Skeletal muscle tissue (tissue), 3 donors: ENCODE measurements at regions not wholly inside any gene's neighbourhood (a gene's known extent, or its start where the extent isn't known, plus 50 kb on each side); places are given as distances from the start of the nearest gene placed in this dataset.
A peak's percentile ranks its signal among the peaks of the same experiment; 100 is the strongest.
"Not testable (repeated sequence)": the region's sequence is repeated elsewhere in the genome, so short reads cannot be mapped to it uniquely, and the experiment has no call there.

ENCODE experiments used
- H3K27ac ChIP-seq: one replicate; pipeline ENCODE4 v1.7.0; 2013; ENCODE audit warnings: mild to moderate bottlenecking, low read depth, low read length, inconsistent platforms
- H3K27me3 ChIP-seq, 3 donors: one replicate each; pipeline ENCODE4 v1.7.0; 2013; ENCODE audit warnings: low read length in 3 of 3; ENCODE audit not compliant: control insufficient read depth in 3 of 3, insufficient read depth in 3 of 3
- H3K36me3 ChIP-seq, 3 donors: one replicate each; pipeline ENCODE4 v1.7.0; 2013; ENCODE audit warnings: low read length in 3 of 3; ENCODE audit not compliant: control insufficient read depth in 3 of 3, insufficient read depth in 3 of 3
- H3K4me1 ChIP-seq, 3 donors: one replicate each; pipeline ENCODE4 v1.7.0; 2013; ENCODE audit warnings: low read length in 3 of 3, mild to moderate bottlenecking in 3 of 3; ENCODE audit not compliant: control insufficient read depth in 3 of 3, insufficient read depth in 3 of 3
- H3K4me3 ChIP-seq, 3 donors: one replicate each; pipeline ENCODE4 v1.7.0; 2013; ENCODE audit warnings: low read length in 3 of 3
- H3K9ac ChIP-seq, 3 donors: one replicate each; pipeline ENCODE4 v1.7.0; 2013; ENCODE audit warnings: low read length in 3 of 3, mild to moderate bottlenecking in 3 of 3, moderate library complexity in 2 of 3, low read depth in 1 of 3
- H3K9me3 ChIP-seq, 3 donors: one replicate each; pipeline ENCODE4 v1.7.0; 2013; ENCODE audit warnings: low read length in 3 of 3; ENCODE audit not compliant: control insufficient read depth in 3 of 3
- donor health status: Osteomylitis.

DNA sequence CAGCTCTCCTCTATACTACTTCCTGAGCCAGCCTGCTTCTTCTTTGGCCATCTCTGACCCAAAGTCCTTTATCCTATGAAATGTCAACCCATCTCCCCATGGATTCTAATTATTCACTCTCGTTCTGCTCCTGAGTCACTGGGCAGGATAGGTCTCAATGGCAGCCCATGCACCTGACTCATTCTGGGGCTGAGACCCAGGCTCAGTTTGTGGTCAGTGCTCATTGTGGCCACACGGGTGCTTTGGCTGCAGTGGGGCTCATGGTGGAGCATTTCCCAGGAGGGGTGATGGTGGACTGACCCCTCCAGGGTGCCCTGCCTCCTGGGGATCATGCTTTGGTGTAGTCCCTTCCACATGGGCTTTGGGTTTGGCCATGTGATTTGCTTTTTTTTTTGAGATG, 154.8 kb upstream of the WSCD1 start:
- H3K27me3 ChIP-seq = peaks cover 0 to 2% (median 0%) of the 10 kb centered on the region in 3 donors
- no peak overlapping the region for H3K4me3 ChIP-seq
- no peak overlapping the region for H3K9ac ChIP-seq
- H3K9me3 ChIP-seq = no peaks in the 10 kb centered on the region
- H3K36me3 ChIP-seq = no peaks in the 10 kb centered on the region
- H3K4me1 ChIP-seq = no peaks in the 10 kb centered on the region
- H3K27ac ChIP-seq = no peak overlapping the region

DNA sequence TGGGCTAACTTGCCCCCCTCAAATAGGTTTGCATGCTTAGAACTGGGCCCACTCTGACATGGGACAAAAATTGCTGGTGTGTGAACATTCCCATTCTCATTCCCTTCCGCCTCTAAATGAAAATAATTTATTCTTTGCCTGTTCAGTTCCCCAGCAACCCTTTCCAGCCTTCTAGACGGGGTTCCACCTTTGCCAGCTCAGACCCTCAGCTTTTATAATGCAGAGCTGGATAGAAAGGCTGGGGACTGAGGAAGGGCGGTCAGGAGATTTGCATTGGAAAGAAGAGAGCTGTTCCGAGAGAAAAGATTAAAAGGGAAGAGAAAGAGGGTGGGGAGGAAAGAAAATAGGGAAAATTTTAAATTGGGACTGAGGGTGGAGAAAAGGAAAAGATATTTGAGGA, 151.1 kb upstream of the WSCD1 start:
- no peak overlapping the region for H3K9ac ChIP-seq
- peaks cover 0 to 2% (median 0%) of the 10 kb centered on the region in 3 donors for H3K27me3 ChIP-seq
- no peak overlapping the region for H3K27ac ChIP-seq
- no peaks in the 10 kb centered on the region for H3K4me1 ChIP-seq
- no peaks in the 10 kb centered on the region for H3K36me3 ChIP-seq
- no peaks in the 10 kb centered on the region for H3K9me3 ChIP-seq
- no peak overlapping the region for H3K4me3 ChIP-seq

DNA sequence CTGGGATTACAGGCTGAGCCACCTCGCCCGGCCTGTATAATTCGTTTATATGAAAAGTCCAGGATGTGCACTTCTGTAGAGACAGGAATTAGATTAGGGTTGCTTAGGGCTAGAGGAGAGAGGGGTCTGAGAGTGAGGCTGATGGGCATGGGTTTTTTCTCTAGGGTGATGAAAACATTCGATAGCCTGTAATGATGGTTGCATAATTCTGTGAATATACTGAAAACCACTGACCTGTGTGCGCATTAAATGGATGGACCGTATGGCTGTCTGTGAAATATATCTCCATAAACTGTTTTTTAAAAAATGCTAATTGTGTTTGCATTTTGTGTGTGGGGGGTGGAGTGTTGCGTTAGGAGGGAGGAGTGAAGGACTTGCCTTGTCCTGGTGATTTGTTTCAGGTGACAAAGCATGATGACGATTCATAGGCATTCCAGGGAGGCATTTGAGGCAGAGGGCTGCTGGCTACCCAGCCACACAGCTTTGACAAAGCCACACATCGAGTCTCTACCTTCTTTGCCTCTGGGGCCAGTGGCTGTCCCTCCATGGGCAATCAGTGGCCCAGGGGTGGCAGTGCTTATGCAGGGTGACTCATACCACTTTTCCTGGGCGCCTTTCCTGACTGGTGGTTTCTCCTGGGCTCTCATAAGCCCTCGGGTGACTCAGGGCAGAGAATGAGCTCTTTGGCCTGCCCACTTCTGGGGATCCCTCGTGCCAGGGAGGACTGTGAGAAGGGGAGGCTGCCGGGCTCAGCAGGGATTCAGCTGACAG, 148.5 kb upstream of the WSCD1 start:
- no peaks in the 10 kb centered on the region for H3K9me3 ChIP-seq
- no peak overlapping the region for H3K4me3 ChIP-seq
- H3K4me1 ChIP-seq = no peaks in the 10 kb centered on the region
- no peaks in the 10 kb centered on the region for H3K27me3 ChIP-seq
- no peaks in the 10 kb centered on the region for H3K36me3 ChIP-seq
- peak overlapping the region; percentile 49 for H3K27ac ChIP-seq
- no peak overlapping the region for H3K9ac ChIP-seq

DNA sequence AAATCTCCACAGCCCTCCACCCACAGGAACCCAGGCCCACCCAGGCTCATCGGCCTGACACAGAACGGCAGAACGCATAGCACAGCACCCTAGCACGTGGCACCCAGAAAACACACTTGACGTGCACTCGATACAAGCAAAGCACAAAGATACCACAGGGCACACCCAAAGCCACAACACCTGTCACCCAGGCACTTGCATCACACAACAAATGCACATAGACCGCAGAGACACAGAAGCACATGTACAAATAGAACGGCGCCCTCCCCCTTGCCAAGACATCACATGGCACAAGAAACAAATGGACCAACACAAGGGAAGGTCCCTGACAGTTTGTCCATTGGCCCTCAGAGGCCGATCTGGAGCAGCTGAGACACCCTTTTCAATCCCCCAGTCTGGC, 147.7 kb upstream of the WSCD1 start:
- Histone ChIP-seq H3K4me1 (no peaks in the 10 kb centered on the region), H3K9me3 (no peaks in the 10 kb centered on the region), H3K36me3 (no peaks in the 10 kb centered on the region), H3K9ac (no peak overlapping the region), H3K4me3 (no peak overlapping the region), H3K27me3 (no peaks in the 10 kb centered on the region), H3K27ac (peak overlapping the region; percentile 49)

DNA sequence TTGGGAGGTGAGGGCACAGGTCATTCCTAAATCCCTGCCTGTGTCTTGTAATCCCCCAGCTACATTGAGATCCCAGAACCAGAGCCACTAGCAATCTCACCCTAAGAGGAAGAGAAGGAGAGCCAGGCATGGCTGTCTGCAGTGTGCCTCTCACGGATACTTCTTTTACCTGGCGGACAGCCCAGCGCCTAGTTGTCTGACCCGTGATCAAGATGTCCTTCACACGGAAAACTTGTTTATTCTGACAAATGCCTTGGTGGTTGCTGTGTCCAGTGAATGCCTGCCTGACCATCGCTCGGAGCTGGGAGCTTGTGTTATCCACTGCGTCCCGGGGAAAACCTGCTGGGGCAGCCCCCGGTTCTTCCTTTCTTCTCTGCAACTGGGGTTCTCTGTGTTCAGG, 140.5 kb upstream of the WSCD1 start:
- no peak overlapping the region for H3K4me3 ChIP-seq
- no peaks in the 10 kb centered on the region for H3K27me3 ChIP-seq
- H3K9me3 ChIP-seq = no peaks in the 10 kb centered on the region
- H3K4me1 ChIP-seq = no peaks in the 10 kb centered on the region
- no peak overlapping the region for H3K9ac ChIP-seq
- no peaks in the 10 kb centered on the region for H3K36me3 ChIP-seq
- no peak overlapping the region for H3K27ac ChIP-seq

DNA sequence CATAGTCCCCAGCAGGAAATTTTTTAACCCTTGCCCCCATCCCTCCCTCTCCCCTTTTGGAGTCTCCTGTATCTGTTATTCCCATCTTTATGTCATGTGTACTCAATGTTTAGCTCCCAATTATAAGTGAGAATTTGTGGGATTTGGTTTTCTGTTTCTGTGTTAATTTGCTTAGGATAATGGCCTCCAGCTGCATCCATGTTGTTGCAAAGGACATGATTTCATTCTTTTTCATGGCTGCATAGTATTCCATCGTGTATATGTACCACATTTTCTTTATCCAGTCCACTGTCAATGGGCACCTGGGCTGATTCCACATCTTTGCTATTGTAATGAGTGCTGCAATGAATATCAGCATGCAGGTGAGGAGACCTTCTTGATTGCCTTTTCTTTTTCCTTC, 139.6 kb upstream of the WSCD1 start:
- not testable (repeated sequence) for H3K36me3 ChIP-seq, H3K27ac ChIP-seq, H3K4me1 ChIP-seq, H3K9ac ChIP-seq, H3K4me3 ChIP-seq, H3K27me3 ChIP-seq, H3K9me3 ChIP-seq

DNA sequence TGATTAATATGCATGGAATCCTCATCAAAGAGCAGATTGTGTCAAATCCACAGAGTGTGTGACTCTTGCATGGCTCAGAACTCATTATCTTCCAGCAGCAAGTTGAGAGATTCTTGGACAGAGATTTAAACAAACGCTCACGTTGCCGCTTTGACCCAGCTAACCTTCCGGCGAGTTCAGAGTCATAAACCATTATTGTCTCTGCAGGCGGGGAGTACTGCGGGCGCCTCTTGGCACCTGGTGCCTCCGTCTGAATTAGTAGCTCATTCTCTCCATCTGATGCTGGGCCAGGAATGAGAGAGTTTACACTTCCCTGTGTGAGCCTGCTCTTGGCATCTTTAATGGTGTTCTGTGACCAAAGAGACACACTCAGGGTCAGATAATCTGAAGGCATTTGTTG, 138.6 kb upstream of the WSCD1 start:
- Histone ChIP-seq H3K27ac (no peak overlapping the region), H3K4me1 (no peaks in the 10 kb centered on the region), H3K9ac (no peak overlapping the region), H3K9me3 (peaks cover 0 to 6% (median 3%) of the 10 kb centered on the region in 3 donors), H3K27me3 (no peaks in the 10 kb centered on the region), H3K4me3 (no peak overlapping the region), H3K36me3 (no peaks in the 10 kb centered on the region)

DNA sequence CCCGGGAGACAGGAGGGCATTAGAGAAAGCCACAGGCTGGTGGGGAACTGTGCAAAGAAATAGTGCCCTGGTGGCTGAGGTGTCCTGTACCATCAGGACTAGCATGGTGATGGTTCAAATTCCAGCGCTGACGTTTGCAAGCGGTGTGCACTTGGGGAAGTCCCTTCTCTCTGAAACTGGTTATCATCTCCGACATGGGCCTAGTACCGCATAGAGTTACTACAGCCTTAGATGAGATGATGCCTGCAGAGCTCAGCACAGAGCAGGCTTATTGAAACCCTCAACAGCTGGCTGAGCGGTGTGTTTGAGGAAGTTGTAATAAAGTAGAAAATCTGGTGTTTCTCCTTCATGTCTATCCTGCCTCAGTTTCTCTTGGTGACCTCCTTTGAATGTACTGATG, 136.7 kb upstream of the WSCD1 start:
- Histone ChIP-seq H3K9me3 (peaks cover 0 to 6% (median 3%) of the 10 kb centered on the region in 3 donors), H3K9ac (no peak overlapping the region), H3K27me3 (no peaks in the 10 kb centered on the region), H3K27ac (no peak overlapping the region), H3K36me3 (no peaks in the 10 kb centered on the region), H3K4me1 (no peaks in the 10 kb centered on the region), H3K4me3 (no peak overlapping the region)

DNA sequence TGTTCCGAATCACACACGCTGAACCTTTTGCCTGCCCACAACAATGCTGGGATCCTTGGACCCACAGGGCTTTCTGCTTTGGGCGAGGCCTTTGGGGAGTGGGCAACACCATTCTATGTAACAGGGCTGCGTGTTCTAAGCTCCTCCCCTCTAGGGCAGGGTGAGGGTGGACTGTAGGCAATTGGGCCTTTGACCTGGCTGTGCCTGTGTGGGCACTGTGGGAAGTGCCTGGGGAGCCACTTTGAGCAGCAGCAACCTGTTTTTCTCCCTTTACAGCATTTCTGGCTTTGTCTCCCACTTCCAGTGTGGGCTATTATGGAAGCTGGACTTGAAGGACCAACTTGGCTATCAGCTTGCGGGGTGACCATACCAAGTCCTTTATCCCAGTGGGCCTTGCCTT, 128.9 kb upstream of the WSCD1 start:
- no peaks in the 10 kb centered on the region for H3K9me3 ChIP-seq
- H3K9ac ChIP-seq = no peak overlapping the region
- H3K36me3 ChIP-seq = no peaks in the 10 kb centered on the region
- no peak overlapping the region for H3K4me3 ChIP-seq
- peaks cover 0 to 19% (median 3%) of the 10 kb centered on the region in 3 donors for H3K27me3 ChIP-seq
- no peaks in the 10 kb centered on the region for H3K4me1 ChIP-seq
- no peak overlapping the region for H3K27ac ChIP-seq

DNA sequence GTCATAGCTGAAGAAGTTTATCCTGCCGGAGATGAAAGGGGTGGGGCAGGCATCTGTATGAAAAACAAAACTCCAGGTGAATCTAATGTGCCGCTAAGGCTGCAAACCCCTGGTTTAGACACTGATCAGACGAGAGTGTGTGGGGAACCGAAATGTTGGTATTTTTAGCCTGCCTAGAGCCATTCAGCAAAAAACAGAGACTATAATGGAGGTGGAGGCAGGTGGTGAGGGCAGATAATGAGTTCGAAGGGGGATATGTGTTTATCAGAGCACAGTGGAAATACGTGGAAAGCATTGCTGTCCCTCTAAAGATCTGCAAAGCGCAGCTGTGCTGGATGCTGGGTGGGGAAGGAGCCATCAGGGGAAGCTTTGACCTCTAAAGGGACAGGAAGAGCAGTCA, 127.5 kb upstream of the WSCD1 start:
- Histone ChIP-seq H3K4me1 (no peaks in the 10 kb centered on the region), H3K27ac (no peak overlapping the region), H3K9ac (no peak overlapping the region), H3K9me3 (no peaks in the 10 kb centered on the region), H3K36me3 (no peaks in the 10 kb centered on the region), H3K27me3 (peaks cover 0 to 19% (median 3%) of the 10 kb centered on the region in 3 donors), H3K4me3 (no peak overlapping the region)
